HL-60 (cell line): ENCODE measurements at regions not wholly inside any gene's neighbourhood (a gene's known extent, or its start where the extent isn't known, plus 50 kb on each side); places are given as distances from the start of the nearest gene placed in this dataset.

Source experiments
- DNase-seq, 2 experiments: peaks; one replicate each; pipeline ENCODE4 v3.0.0-alpha.2; 2010 to 2020; ENCODE audit warnings: low read depth in 1 of 2, low spot score in 1 of 2
- H3K27ac ChIP-seq: fragments of 250-450 bp; sonication (Bioruptor Pico); replicated peaks from 2 replicates; pipeline ENCODE4 v1.5.1; 2020; ENCODE audit warnings: mild to moderate bottlenecking, moderate library complexity
- H3K27me3 ChIP-seq: fragments of 250-450 bp; sonication (Bioruptor Pico); 2 replicates; pipeline ENCODE4 v1.5.1; 2021; ENCODE audit warnings: mild to moderate bottlenecking, moderate library complexity; ENCODE audit not compliant: insufficient read depth, poor library complexity, severe bottlenecking
- H3K4me3 ChIP-seq: replicated peaks from 2 replicates; pipeline ENCODE4 v1.5.1; 2011; ENCODE audit warnings: mild to moderate bottlenecking, control low read depth, low read length; ENCODE audit not compliant: insufficient read depth
- GABPA ChIP-seq: IDR thresholded peaks from 2 replicates; pipeline ENCODE4 v1.6.1; 2012; ENCODE audit warnings: low read depth
- POLR2AphosphoS5 ChIP-seq: IDR thresholded peaks from 2 replicates; pipeline ENCODE4 v1.6.1; 2012; ENCODE audit warnings: low read depth
- SPI1 ChIP-seq: IDR thresholded peaks from 2 replicates; pipeline ENCODE4 v1.6.1; 2012; ENCODE audit warnings: low read depth, mild to moderate bottlenecking, borderline replicate concordance
- TF ChIP-seq, protein P1 (sequence below): IDR thresholded peaks from 2 replicates; pipeline ENCODE4 v1.6.1; 2012; ENCODE audit warnings: low read depth; ENCODE audit not compliant: insufficient replicate concordance
- TF ChIP-seq, protein P2 (sequence below): IDR thresholded peaks from one replicate; pipeline ENCODE4 v1.5.1; 2011; ENCODE audit warnings: low read length, control low read depth, inconsistent platforms; ENCODE audit not compliant: insufficient read depth

DNA sequence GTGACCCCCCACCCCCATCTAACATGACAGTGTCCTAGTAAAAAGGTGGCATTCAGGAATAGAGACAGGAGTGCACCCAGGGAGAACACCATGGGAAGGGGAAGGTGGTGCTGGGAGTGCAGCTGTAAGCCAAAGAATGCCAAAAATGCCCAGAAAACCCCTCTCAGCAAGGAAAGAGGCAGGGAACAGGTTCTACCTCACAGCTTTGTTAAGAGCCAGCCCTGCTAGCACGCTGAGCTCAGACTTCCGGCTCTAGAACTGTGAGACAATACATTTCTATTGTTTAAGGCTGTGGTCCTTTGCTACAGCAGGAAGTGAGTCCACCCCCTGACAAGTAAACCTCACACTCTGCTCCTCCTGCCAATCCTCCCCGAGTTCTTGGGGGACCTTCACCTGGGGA is 302.4 kb upstream of the N4BP1 start:
- no peak for DNase-seq
- H3K27ac ChIP-seq: no peak overlapping the region
- no peaks in the 10 kb centered on the region for H3K27me3 ChIP-seq
- TF ChIP-seq GABPA (no peak), SPI1 (no peak), POLR2AphosphoS5 (no peak)
- TF ChIP-seq, protein P1, sequence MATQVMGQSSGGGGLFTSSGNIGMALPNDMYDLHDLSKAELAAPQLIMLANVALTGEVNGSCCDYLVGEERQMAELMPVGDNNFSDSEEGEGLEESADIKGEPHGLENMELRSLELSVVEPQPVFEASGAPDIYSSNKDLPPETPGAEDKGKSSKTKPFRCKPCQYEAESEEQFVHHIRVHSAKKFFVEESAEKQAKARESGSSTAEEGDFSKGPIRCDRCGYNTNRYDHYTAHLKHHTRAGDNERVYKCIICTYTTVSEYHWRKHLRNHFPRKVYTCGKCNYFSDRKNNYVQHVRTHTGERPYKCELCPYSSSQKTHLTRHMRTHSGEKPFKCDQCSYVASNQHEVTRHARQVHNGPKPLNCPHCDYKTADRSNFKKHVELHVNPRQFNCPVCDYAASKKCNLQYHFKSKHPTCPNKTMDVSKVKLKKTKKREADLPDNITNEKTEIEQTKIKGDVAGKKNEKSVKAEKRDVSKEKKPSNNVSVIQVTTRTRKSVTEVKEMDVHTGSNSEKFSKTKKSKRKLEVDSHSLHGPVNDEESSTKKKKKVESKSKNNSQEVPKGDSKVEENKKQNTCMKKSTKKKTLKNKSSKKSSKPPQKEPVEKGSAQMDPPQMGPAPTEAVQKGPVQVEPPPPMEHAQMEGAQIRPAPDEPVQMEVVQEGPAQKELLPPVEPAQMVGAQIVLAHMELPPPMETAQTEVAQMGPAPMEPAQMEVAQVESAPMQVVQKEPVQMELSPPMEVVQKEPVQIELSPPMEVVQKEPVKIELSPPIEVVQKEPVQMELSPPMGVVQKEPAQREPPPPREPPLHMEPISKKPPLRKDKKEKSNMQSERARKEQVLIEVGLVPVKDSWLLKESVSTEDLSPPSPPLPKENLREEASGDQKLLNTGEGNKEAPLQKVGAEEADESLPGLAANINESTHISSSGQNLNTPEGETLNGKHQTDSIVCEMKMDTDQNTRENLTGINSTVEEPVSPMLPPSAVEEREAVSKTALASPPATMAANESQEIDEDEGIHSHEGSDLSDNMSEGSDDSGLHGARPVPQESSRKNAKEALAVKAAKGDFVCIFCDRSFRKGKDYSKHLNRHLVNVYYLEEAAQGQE: no peak
- TF ChIP-seq, protein P2, sequence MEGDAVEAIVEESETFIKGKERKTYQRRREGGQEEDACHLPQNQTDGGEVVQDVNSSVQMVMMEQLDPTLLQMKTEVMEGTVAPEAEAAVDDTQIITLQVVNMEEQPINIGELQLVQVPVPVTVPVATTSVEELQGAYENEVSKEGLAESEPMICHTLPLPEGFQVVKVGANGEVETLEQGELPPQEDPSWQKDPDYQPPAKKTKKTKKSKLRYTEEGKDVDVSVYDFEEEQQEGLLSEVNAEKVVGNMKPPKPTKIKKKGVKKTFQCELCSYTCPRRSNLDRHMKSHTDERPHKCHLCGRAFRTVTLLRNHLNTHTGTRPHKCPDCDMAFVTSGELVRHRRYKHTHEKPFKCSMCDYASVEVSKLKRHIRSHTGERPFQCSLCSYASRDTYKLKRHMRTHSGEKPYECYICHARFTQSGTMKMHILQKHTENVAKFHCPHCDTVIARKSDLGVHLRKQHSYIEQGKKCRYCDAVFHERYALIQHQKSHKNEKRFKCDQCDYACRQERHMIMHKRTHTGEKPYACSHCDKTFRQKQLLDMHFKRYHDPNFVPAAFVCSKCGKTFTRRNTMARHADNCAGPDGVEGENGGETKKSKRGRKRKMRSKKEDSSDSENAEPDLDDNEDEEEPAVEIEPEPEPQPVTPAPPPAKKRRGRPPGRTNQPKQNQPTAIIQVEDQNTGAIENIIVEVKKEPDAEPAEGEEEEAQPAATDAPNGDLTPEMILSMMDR: no peak
- H3K4me3 ChIP-seq: no peak overlapping the region

DNA sequence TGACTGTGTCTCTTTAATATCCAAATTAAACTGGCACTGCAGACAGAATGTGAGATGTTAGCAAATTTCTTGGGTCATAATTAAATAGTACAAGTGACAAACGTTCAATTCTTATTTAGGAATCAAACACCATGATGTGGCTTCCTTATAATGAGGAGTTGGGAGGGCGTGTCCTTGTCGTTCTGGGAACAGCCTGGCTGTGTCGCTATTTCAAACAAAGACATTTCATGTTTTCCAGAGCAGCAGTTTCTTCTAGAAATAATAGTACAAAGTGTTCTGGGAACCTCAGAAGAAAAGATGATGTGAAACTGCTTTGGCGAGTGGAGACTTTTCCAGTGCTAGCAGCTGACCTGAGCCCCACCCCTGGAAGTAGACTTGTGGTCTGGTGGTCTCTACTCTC is 301.7 kb upstream of the N4BP1 start:
- H3K27ac ChIP-seq: no peak overlapping the region
- no peak for DNase-seq
- no peaks in the 10 kb centered on the region for H3K27me3 ChIP-seq
- TF ChIP-seq, protein P2: no peak
- TF ChIP-seq POLR2AphosphoS5: no peak
- TF ChIP-seq, protein P1: no peak
- TF ChIP-seq SPI1: no peak
- TF ChIP-seq GABPA: no peak
- H3K4me3 ChIP-seq: no peak overlapping the region

DNA sequence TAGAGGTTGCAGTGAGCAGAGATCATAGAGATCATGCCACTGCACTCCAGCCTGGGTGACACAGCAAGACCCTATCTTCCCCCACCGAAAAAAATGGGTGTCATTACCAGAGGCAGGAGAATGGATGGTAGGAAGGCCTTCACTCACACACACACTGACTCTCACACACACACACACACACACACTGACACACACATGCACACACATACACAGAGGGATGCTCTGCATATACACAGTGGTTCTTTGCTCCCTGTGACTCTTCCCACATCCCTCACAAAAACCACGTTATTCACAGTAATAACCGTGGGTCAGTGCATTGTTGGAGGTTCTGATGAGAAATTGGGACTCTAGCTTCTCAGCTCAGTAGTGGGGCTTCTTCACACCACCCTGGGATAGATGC is 300.2 kb upstream of the N4BP1 start:
- Histone ChIP-seq H3K4me3 (no peak overlapping the region), H3K27ac (no peak overlapping the region), H3K27me3 (no peaks in the 10 kb centered on the region)
- DNase-seq: no peak
- TF ChIP-seq SPI1 (no peak), GABPA (no peak), POLR2AphosphoS5 (no peak)
- TF ChIP-seq, protein P1: no peak
- TF ChIP-seq, protein P2: no peak
